GM11168 (cell line): ENCODE measurements at regions not wholly inside any gene's neighbourhood (a gene's known extent, or its start where the extent isn't known, plus 50 kb on each side); places are given as distances from the start of the nearest gene placed in this dataset.
"Not testable (repeated sequence)": the region's sequence is repeated elsewhere in the genome, so short reads cannot be mapped to it uniquely, and the experiment has no call there.

Experiments
- in situ Hi-C: fragments of 300-500 bp; cut with MboI; formaldehyde crosslinking; loops from one replicate; pipeline ENCODE4 v1.12.0; 2022; ENCODE audit warnings: low sequenced_read_pairs; ENCODE audit not compliant: unreplicated experiment

- in situ Hi-C loops, result no loop called here
Measured at GRCh38 chr22:47357493-47357892, 595.0 kb downstream of the TBC1D22A start.

GRCh38 chr22:47357086-47357485, 594.6 kb downstream of the TBC1D22A start:
- in situ Hi-C loops, result no loop called here

- in situ Hi-C loops, result no loop called here
Measured at GRCh38 chr22:47356511-47357011, 594.1 kb downstream of the TBC1D22A start.

- in situ Hi-C loops, result no loop called here
Measured at GRCh38 chr22:47355776-47356510, 593.5 kb downstream of the TBC1D22A start.

- in situ Hi-C loops, result no loop called here
Measured at GRCh38 chr22:47355388-47355725, 592.9 kb downstream of the TBC1D22A start.

- in situ Hi-C loops, result no loop called here
Measured at GRCh38 chr22:47354668-47355387, 592.4 kb downstream of the TBC1D22A start.

- in situ Hi-C loops, result no loop called here
Measured at GRCh38 chr22:47352920-47353700, 590.7 kb downstream of the TBC1D22A start.

GRCh38 chr22:47351836-47352579, 589.6 kb downstream of the TBC1D22A start:
- in situ Hi-C loops, result no loop called here

GRCh38 chr22:47346287-47346686, 583.8 kb downstream of the TBC1D22A start:
- in situ Hi-C loops, result not testable (repeated sequence)

GRCh38 chr22:47345025-47345424, 582.6 kb downstream of the TBC1D22A start:
- in situ Hi-C loops, result no loop called here

- in situ Hi-C loops, result no loop called here
Measured at GRCh38 chr22:47344414-47344813, 582.0 kb downstream of the TBC1D22A start.

- in situ Hi-C loops, result no loop called here
Measured at GRCh38 chr22:47343611-47344010, 581.2 kb downstream of the TBC1D22A start.

- in situ Hi-C loops, result no loop called here
Measured at GRCh38 chr22:47342446-47342845, 580.0 kb downstream of the TBC1D22A start.

GRCh38 chr22:47341464-47341863, 579.0 kb downstream of the TBC1D22A start:
- in situ Hi-C loops, result no loop called here

- in situ Hi-C loops, result no loop called here
Measured at GRCh38 chr22:47340851-47341436, 578.5 kb downstream of the TBC1D22A start.

- in situ Hi-C loops, result no loop called here
Measured at GRCh38 chr22:47337161-47337621, 574.7 kb downstream of the TBC1D22A start.

- in situ Hi-C loops, result no loop called here
Measured at GRCh38 chr22:47335958-47336357, 573.5 kb downstream of the TBC1D22A start.

GRCh38 chr22:47335460-47335859, 573.0 kb downstream of the TBC1D22A start:
- in situ Hi-C loops, result no loop called here

GRCh38 chr22:47334601-47335000, 572.2 kb downstream of the TBC1D22A start:
- in situ Hi-C loops, result no loop called here

GRCh38 chr22:47333625-47334024, 571.2 kb downstream of the TBC1D22A start:
- in situ Hi-C loops, result no loop called here
